MCF 10A (cell line): ENCODE measurements at regions not wholly inside any gene's neighbourhood (a gene's known extent, or its start where the extent isn't known, plus 50 kb on each side); places are given as distances from the start of the nearest gene placed in this dataset.
"Not testable (repeated sequence)": the region's sequence is repeated elsewhere in the genome, so short reads cannot be mapped to it uniquely, and the experiment has no call there.

Experiments
- BruUV-seq: library from RNA; stranded (reverse); fragments of 400-500 nt; replicated peaks from 2 replicates; lab custom pipeline; 2021; lab: Mats Ljungman, UMichigan
- CTCF ChIA-PET: fragments of 300-600 bp; sonication (Branson Sonifier 250); formaldehyde crosslinking; extraction: SDS; loops from one replicate; lab custom pipeline; 2021; ENCODE audit warnings: antibody characterized with exemption, inconsistent platforms; lab: Yijun Ruan, JAX
- POLR2A ChIA-PET: fragments of 300-600, 350-650 bp; sonication (Branson Sonifier 250); formaldehyde crosslinking; extraction: SDS; loops from one replicate; lab custom pipeline; 2020; ENCODE audit warnings: antibody characterized with exemption, inconsistent platforms; lab: Yijun Ruan, JAX
- DNase-seq: peaks from one replicate; pipeline ENCODE4 v3.0.0-alpha.2; 2018; ENCODE audit not compliant: unreplicated experiment
- H3K27ac Mint-ChIP-seq: one replicate; pipeline ENCODE4 v1.8.0; 2022; ENCODE audit warnings: mild to moderate bottlenecking, low read depth, mixed read lengths; ENCODE audit not compliant: unreplicated experiment
- H3K27me3 Mint-ChIP-seq: one replicate; pipeline ENCODE4 v1.8.0; 2022; ENCODE audit warnings: mixed read lengths; ENCODE audit not compliant: insufficient read depth, unreplicated experiment
- H3K36me3 Mint-ChIP-seq: one replicate; pipeline ENCODE4 v1.8.0; 2022; ENCODE audit warnings: mild to moderate bottlenecking, moderate library complexity, mixed read lengths; ENCODE audit not compliant: insufficient read depth, unreplicated experiment
- H3K4me1 Mint-ChIP-seq: one replicate; pipeline ENCODE4 v1.8.0; 2022; ENCODE audit warnings: mixed read lengths; ENCODE audit not compliant: insufficient read depth, unreplicated experiment
- H3K4me3 Mint-ChIP-seq: one replicate; pipeline ENCODE4 v1.8.0; 2022; ENCODE audit warnings: mild to moderate bottlenecking, moderate library complexity, mixed read lengths; ENCODE audit not compliant: unreplicated experiment
- H3K9me3 Mint-ChIP-seq: one replicate; pipeline ENCODE4 v1.8.0; 2022; ENCODE audit warnings: mixed read lengths; ENCODE audit not compliant: unreplicated experiment
- intact Hi-C: fragments of 100-400 bp; cut with micrococcal nuclease; formaldehyde crosslinking; loops from 2 replicates; pipeline ENCODE4 v1.14.1; 2022
- TF ChIP-seq, protein P1 (sequence below): fragments of 200-600 bp; IDR thresholded peaks from one replicate; pipeline ENCODE4 v1.8.0; 2022; ENCODE audit warnings: antibody characterized with exemption, mild to moderate bottlenecking; ENCODE audit not compliant: unreplicated experiment

GRCh38 chr13:66237411-66238062, 992.6 kb downstream of the PCDH9 start:
- CTCF ChIA-PET = no interaction called here
- H3K27me3 Mint-ChIP-seq = no peaks in the 10 kb centered on the region
- H3K9me3 Mint-ChIP-seq = peaks cover 17% of the 10 kb centered on the region
- H3K4me1 Mint-ChIP-seq = no peaks in the 10 kb centered on the region
- TF ChIP-seq, protein P1, sequence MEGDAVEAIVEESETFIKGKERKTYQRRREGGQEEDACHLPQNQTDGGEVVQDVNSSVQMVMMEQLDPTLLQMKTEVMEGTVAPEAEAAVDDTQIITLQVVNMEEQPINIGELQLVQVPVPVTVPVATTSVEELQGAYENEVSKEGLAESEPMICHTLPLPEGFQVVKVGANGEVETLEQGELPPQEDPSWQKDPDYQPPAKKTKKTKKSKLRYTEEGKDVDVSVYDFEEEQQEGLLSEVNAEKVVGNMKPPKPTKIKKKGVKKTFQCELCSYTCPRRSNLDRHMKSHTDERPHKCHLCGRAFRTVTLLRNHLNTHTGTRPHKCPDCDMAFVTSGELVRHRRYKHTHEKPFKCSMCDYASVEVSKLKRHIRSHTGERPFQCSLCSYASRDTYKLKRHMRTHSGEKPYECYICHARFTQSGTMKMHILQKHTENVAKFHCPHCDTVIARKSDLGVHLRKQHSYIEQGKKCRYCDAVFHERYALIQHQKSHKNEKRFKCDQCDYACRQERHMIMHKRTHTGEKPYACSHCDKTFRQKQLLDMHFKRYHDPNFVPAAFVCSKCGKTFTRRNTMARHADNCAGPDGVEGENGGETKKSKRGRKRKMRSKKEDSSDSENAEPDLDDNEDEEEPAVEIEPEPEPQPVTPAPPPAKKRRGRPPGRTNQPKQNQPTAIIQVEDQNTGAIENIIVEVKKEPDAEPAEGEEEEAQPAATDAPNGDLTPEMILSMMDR = no peak
- POLR2A ChIA-PET = no interaction called here
- intact Hi-C loops = no loop called here
- no peak for DNase-seq
- BruUV-seq = no TSS peak
- no peak overlapping the region for H3K27ac Mint-ChIP-seq
- no peak overlapping the region for H3K4me3 Mint-ChIP-seq
- no peaks in the 10 kb centered on the region for H3K36me3 Mint-ChIP-seq

DNA sequence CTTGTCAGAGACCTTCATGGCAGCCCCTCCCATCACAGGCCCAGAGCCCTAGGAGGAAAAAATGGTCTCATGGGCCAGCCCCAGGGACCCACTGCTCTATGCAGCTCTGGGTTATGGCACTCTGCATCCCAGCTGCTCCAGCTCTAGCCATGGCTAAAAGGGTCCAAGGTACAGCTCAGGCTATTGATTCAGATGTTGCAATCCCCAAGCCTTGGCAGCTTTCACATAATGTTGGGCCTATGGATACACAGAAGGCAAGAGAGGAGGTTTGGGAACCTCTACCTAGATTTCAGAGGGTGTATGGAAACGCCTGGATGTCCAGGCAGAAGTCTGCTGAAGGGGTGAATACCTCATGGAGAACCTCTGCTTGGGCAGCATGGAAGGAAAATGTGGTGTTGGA, 996.0 kb downstream of the PCDH9 start:
- H3K4me3 Mint-ChIP-seq = no peak overlapping the region
- H3K27ac Mint-ChIP-seq = no peak overlapping the region
- no peaks in the 10 kb centered on the region for H3K4me1 Mint-ChIP-seq
- intact Hi-C loops = no loop called here
- ChIA-PET POLR2A (no interaction called here), CTCF (no interaction called here)
- DNase-seq = no peak
- no peaks in the 10 kb centered on the region for H3K27me3 Mint-ChIP-seq
- BruUV-seq = no TSS peak
- H3K36me3 Mint-ChIP-seq = no peaks in the 10 kb centered on the region
- peaks cover 17% of the 10 kb centered on the region for H3K9me3 Mint-ChIP-seq
- TF ChIP-seq, protein P1 = no peak

DNA sequence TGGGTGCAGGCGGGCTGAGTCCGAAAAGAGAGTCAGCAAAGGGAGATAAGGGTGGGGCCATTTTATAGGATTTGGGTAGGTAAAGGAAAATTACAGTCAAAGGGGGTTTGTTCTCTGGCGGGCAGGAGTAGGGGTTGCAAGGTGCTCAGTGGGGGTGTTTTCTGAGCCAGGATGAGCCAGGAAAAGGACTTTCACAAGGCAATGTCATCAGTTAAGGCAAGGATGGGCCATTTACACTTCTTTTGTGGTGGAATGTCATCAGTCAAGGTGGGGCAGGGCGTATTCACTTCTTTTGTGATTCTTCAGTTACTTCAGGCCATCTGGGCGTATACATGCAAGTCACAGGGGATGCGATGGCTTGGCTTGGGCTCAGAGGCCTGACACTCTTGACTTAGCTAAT, 998.2 kb downstream of the PCDH9 start:
- H3K4me3 Mint-ChIP-seq, CTCF ChIA-PET, H3K27me3 Mint-ChIP-seq, H3K36me3 Mint-ChIP-seq, POLR2A ChIA-PET, intact Hi-C loops, H3K27ac Mint-ChIP-seq, H3K4me1 Mint-ChIP-seq, BruUV-seq, DNase-seq: not testable (repeated sequence)
- H3K9me3 Mint-ChIP-seq = peaks cover 12% of the 10 kb centered on the region

- intact Hi-C loops = no loop called here
- no peak overlapping the region for H3K4me3 Mint-ChIP-seq
- TF ChIP-seq, protein P1 = no peak
- no peaks in the 10 kb centered on the region for H3K9me3 Mint-ChIP-seq
- H3K36me3 Mint-ChIP-seq = no peaks in the 10 kb centered on the region
- no peaks in the 10 kb centered on the region for H3K27me3 Mint-ChIP-seq
- DNase-seq = no peak
- no peaks in the 10 kb centered on the region for H3K4me1 Mint-ChIP-seq
- ChIA-PET POLR2A (no interaction called here), CTCF (no interaction called here)
- no peak overlapping the region for H3K27ac Mint-ChIP-seq
- BruUV-seq = no TSS peak
Measured at GRCh38 chr13:66225072-66225471, 1005.1 kb downstream of the PCDH9 start.

GRCh38 chr13:66224663-66225062, 1005.5 kb downstream of the PCDH9 start:
- Mint-ChIP-seq H3K4me1 (no peaks in the 10 kb centered on the region), H3K36me3 (no peaks in the 10 kb centered on the region), H3K27ac (no peak overlapping the region), H3K9me3 (no peaks in the 10 kb centered on the region), H3K27me3 (no peaks in the 10 kb centered on the region), H3K4me3 (no peak overlapping the region)
- intact Hi-C loops = no loop called here
- ChIA-PET POLR2A (no interaction called here), CTCF (no interaction called here)
- BruUV-seq = no TSS peak
- no peak for DNase-seq
- TF ChIP-seq, protein P1 = no peak
